ENCODE measurements at regions not wholly inside any gene's neighbourhood (a gene's known extent, or its start where the extent isn't known, plus 50 kb on each side); places are given as distances from the start of the nearest gene placed in this dataset. TPM values are rescaled to one million over a fixed set of nuclear protein-coding genes. Genes with fewer than 3 reads are reported as not detected.

Small RNAs in the stretch of these regions (small RNA-seq; reads per million reads assigned to genes)
- not detected for gene RF00012 (ENCODE audit: insufficient read depth)

Data from mesendoderm (in vitro differentiated cells).